Stimulated activated CD4-positive, alpha-beta T cell treated with anti-CD3 and anti-CD28 coated beads, Interleukin-4, amount 100 ng/mL, for 48 hours (primary cell): ENCODE measurements at regions not wholly inside any gene's neighbourhood (a gene's known extent, or its start where the extent isn't known, plus 50 kb on each side); places are given as distances from the start of the nearest gene placed in this dataset.
"Not testable (repeated sequence)": the region's sequence is repeated elsewhere in the genome, so short reads cannot be mapped to it uniquely, and the experiment has no call there.

Experiments
- DNase-seq, 2 donors: peaks; one replicate each; pipeline ENCODE4 v3.0.0-alpha.2; 2020; ENCODE audit warnings: low read depth in 2 of 2

GRCh38 chr5:18797222-18797621, 1163.0 kb downstream of the TAF11L14 start:
- no peak for DNase-seq

GRCh38 chr5:18798058-18798457, 1163.8 kb downstream of the TAF11L14 start:
- no peak for DNase-seq

- no peak for DNase-seq
Observed at GRCh38 chr5:18799482-18800128, 1165.3 kb downstream of the TAF11L14 start.

GRCh38 chr5:18800293-18801025, 1166.2 kb downstream of the TAF11L14 start:
- DNase-seq = no peak

- DNase-seq = not testable (repeated sequence)
Observed at GRCh38 chr5:18801413-18801812, 1167.2 kb downstream of the TAF11L14 start.

- no peak for DNase-seq
Observed at GRCh38 chr5:18802336-18802735, 1168.1 kb downstream of the TAF11L14 start.

- no peak for DNase-seq
Observed at GRCh38 chr5:18805376-18805775, 1171.1 kb downstream of the TAF11L14 start.

DNA sequence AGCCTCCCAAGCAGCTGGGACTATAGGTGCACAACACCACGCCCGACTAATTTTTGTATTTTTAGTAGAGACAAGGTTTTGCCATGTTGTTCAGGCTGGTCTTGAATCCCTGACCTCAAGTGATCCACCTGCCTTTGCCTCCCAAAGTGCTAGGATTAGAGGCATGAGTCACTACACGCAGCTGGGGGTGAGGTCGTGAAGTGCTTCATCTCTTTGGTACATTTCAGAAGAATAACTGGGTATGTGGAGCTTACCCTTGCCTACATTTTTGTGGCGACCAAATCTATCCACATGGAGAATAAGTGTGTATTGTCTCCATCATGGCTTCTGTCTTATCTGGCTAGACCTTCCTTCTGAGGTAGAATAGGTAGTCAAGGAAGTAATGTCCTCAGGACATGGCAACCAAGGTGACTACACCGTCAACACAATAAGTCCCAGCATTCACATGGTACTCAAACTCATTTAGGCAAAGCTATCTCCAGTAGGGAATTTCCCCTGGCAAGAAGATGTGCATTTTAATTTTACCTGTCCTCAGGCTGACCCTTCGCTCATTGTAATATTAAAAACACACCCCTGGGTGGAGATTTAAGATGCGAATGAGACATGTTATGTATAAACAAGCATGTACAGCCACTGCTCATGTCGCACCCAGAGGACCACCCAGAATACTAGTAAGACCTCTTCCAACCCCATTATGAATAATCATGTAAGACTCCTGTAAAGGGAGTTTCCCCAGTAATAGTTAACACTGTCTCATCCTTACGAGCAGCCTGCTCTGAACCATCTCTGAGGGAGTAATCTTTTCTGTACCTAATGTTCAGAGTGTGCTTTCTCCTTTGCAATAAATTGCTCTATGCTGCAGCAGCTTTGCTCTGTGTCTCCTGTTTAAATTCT, 1173.2 kb downstream of the TAF11L14 start:
- no peak for DNase-seq

DNA sequence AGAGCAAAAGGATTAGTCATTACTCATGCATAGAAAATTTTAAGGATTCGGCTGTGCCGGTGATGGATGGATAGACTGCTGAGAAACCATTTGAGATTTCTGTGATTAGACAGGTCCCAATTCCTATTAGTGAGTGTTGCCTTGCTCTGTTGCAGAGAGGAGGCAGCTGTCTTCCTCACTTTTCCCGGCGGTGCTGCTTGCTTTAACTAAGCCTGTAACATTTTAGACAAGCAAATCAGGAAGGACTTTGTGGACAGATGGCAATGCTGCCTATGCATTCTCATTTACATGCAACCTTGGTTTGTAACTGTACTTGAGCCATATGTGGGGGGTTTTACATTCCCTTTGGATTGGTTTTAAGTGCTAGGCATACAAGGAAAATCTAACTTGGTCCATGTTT, 1176.3 kb downstream of the CDH18 start:
- no peak for DNase-seq

DNA sequence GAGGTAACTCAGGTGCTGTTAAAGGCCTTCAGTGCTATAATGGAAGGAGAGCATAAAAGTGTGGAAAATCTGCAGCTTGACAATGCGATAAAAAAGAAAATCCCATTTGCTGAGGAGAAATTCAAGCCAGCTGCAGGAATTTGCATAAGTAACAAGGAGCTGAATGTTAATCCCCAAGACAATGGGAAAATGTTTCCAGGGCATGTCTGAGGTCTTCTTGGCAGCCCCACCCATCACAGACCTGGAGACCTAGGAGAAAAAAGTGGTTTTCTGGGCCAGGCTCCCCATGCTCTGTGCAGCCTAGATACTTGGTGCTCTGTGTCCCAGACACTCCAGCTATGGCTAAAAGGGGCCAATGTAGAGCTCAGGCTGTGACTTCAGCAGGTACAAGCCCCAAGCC, 1159.6 kb downstream of the CDH18 start:
- DNase-seq = no peak

- no peak for DNase-seq
Observed at GRCh38 chr5:18829539-18829938, 1158.5 kb downstream of the CDH18 start.

DNA sequence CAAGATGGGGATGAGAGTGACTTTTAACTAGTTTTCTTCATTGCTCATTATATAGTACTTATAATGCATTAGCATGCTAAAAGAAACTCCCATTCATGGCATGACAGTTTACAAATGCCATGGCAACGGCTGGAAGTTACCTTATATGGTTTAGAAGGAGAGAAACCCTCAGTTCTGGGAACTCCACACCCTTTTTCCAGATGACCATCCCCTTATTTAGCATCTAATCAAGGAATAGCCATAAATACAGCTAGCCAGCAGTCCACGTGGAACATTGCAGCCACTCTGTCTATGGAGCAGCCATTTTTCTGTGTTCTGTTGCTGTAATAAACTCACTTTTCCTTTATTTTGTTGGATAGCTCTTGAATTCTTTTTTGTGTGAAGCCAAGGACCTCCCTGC, 1137.8 kb downstream of the CDH18 start:
- no peak for DNase-seq

DNA sequence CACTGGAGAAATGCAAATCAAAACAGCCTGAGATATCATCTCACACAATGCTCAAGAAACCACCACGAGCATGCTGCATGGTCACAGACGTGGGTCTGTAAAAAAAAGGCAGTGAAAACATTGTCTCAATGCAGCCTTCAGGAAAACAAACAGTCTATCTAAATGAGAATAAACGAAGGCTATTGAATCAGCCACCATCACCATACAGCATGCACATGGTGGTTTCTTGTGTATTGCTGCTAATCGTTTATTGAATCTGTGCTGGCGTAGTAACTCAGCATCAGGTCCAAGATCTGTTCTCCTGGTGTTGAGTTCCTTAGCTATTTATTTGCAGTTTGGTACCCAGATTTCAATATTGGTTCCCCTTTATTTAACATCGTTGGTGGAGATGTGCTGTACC, 1115.0 kb downstream of the CDH18 start:
- DNase-seq = no peak

DNA sequence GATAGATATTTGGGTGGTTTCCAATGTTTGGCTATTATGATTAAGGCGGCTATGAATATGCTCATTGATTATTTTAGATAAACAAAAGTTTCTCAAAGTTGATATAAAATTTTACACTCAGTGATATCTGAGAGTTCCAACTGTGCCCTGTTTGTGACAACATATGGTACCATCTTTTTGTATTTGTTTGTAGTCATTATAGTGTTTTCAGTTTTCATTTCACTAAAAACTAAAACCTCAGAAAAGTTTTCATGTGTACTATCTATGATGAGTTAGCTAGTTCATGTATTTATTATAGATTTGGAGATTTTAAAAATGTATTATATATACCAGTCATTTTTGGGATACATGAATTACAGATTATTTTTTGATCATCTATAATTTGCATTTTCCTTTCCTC, 1111.4 kb downstream of the CDH18 start:
- no peak for DNase-seq

- DNase-seq = no peak
Observed at GRCh38 chr5:18881615-18882014, 1106.4 kb downstream of the CDH18 start.

DNA sequence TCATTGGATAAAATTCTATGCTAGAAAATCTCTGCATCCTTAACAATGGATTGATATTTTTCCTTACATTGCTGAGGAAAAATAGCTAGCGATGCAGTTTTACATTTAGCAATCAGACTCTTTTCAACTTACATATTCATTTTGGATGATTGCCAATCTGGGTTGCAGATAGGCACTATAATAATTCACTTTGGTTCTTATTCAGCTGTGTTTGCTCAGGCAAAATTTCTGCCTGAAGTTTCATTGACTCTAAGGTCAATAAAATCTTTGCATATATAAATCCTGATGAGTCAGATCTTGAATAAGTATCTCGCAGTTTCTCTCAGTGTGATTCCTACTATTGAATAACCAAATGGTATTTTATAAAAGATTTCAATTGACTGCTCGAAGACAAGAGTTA, 1105.8 kb downstream of the CDH18 start:
- no peak for DNase-seq

GRCh38 chr5:18888821-18889220, 1099.2 kb downstream of the CDH18 start:
- DNase-seq = no peak

DNA sequence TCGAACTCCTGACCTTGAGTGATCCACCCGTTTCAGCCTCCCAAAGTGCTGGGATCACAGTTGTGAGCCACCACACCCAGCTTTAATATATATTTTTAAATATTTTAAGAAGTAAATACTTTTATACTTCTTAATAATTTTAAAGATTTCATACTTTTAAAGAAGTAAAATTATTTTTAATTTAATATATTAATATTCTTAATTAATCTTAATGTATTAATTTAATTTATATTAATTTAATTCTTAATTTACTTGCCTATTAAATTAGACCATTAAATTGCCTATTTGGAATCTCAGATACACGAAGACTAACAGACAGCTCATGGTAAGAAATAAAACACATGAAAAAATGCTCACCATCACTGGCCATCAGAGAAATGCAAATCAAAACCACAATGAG, 1087.4 kb downstream of the CDH18 start:
- no peak for DNase-seq

DNA sequence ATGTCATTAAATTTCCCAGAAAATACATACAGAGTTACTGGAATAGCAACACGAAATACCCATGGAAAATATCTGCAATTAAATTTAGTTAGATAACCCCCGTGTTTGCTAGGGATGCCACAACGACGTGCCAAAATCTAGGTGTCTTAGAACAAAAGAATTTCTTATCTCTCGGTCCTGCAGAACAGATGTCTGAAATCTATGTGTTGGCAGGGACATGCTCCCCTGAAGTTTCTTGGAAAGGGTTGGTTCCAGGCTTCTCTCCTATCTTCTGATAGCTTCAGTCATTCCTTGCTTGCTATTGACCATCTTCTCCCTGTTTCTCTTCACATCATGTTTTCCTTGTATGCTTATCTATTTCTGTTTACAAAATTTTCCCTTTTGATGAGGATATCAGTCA, 1067.0 kb downstream of the CDH18 start:
- DNase-seq = no peak

DNA sequence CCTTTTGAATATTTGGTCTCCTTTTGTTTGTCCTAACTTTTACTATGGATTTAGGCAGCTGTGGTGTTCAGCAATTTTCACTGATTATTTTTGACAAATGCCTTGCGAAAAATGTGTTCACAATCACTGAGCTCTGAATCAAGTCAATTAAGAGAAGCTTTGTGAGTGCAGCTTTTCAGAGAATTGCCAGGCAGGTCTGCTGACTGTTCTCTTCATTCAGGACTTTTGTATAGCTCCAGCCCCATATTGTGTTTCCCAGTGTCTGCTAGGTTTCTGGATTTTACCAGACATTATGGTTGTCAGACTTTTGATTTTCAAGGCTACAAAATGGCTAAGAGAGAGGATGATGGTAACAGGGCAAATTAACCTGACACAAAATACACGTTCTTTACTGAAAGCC, 1055.9 kb downstream of the CDH18 start:
- DNase-seq = no peak

DNA sequence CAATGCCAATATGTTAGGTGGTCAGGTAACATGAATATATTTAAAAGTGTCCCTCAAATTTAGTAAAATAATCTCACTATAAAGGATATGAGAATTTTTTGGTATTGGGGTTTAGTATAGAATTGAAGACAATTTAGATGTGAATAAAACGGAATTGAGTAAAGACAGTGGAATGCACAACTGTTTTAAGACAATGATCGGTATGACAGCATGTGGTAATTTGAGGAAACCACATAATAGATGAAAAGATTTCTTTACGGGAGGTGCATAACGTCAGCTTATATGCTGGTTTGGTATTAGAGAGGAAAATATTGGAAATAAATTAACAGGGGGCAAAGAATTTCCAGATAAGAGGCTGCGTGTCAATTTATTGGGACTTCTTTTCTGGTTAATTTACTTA, 1043.2 kb downstream of the CDH18 start:
- no peak for DNase-seq

DNA sequence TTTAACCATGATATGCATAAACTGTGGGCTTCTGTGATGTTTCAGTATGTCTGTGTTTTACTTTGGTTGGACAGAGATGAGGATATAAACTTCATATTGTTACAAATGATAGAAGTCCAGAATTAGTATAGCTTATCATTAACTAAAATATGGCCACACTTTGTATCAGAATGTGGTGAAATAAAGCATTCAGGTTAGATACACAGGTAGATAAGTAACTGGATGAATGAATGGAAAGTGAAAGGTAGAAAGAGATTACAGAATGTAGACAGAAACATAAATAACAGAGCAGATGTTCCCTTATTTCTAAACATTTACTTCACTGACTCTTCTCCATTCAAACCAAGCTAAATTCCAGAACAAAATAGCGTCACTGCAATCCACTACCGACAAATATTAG, 1033.8 kb downstream of the CDH18 start:
- DNase-seq = no peak

- no peak for DNase-seq
Observed at GRCh38 chr5:18959535-18959934, 1028.5 kb downstream of the CDH18 start.
